ENCODE measurements at regions not wholly inside any gene's neighbourhood (a gene's known extent, or its start where the extent isn't known, plus 50 kb on each side); places are given as distances from the start of the nearest gene placed in this dataset.

GRCh38 chr10:3241967-3242650 is 69.5 kb upstream of the PITRM1 start:
- no peak overlapping the region for H3K4me3 ChIP-seq (ENCODE audit: low read depth, low read length)
- no peak for TF ChIP-seq CTCF (IDR thresholded peaks at IDR 0.05; ENCODE audit: low read depth, low read length)
- TF ChIP-seq, protein P1, sequence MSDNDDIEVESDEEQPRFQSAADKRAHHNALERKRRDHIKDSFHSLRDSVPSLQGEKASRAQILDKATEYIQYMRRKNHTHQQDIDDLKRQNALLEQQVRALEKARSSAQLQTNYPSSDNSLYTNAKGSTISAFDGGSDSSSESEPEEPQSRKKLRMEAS (IDR thresholded peaks at IDR 0.05; ENCODE audit: low read depth, low read length): no peak
- DNase-seq (ENCODE audit: low read depth): no peak

DNA sequence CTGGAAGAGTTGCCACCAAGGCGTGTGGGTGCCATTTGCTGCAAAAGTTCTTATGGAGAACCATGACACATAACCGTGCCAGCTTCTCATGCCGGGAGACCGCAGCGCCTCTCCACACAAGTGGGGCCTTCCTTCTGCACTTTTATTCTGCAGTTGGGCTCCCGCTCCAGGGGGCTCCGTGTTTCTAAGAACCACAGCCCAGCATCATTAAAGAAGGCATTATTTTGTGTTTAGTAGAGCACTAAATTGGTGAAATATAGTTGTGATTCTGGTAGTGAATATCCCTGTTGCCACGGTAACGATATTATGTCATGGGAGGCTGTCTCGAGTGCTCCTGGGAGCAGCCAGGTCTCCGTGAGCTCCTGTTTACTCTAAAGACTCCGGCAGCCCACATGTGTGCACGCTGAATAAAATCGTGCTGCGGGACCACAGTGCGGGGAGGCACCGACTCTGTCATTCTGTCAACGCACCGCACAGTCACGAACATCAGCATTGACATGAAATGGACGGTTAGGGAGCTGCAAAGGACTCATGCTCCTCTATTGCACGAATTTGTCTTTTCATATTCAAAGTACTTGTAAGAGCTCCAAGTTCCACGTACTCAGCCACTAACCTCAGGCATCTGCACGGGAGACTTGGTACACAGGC is 68.8 kb upstream of the PITRM1 start:
- no peak for DNase-seq (ENCODE audit: low read depth)
- no peak overlapping the region for H3K4me3 ChIP-seq (ENCODE audit: low read depth, low read length)
- TF ChIP-seq POLR2A (IDR thresholded peaks at IDR 0.05; ENCODE audit: extremely low read depth, insufficient read length) (no peak), MYC (IDR thresholded peaks at IDR 0.05; ENCODE audit: low read depth, low read length) (no peak), CTCF (IDR thresholded peaks at IDR 0.05; ENCODE audit: low read depth, low read length) (no peak)
- TF ChIP-seq, protein P1 (IDR thresholded peaks at IDR 0.05; ENCODE audit: low read depth, low read length): no peak

DNA sequence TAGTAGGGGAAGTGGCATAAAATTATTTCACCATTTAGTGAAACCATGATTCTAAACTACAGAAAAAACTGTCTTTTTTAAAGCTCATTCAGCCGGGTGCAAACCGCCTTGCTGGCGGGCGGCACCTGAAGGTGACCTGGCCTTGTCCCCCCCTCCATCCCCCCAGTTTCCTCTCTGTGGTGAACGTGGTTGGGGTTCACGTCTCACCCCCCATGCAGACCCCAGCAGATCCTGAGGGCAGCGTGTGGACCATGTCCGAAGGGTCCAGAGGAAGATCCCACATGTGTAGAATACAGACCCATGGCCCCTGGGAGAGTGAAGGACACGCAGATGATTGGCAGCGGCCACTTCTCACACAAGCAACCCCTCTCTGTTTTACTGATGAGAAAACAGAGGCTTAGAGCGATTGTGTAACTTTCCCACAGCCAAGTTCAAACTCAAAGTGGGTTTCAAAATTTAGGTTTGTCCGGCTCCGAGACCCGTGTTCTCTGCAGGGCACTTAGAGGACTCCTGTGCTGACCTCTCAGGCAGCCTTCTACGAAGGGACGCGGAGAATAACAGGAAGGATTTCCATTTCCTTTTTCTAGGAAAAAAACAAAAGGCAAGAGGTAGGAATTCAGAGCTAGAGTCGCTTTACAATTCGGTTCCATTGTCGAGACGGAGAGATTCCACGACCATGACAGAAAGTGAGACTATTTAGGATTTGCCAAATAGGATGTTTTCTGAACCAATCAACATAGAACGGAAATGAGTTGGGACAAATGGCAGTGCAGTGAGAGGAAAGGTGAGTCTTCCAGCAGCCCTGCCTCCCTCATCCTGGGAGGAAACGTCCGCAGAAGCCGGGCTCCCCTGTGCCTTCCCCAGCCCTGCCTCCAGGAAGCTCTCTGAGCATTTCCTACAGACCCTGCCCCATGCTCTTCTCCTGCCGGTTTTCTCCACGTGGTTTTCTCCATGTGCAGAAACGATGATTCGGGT is 67.6 kb upstream of the PITRM1 start:
- H3K4me3 ChIP-seq (ENCODE audit: low read depth, low read length): no peak overlapping the region
- TF ChIP-seq CTCF (IDR thresholded peaks at IDR 0.05; ENCODE audit: low read depth, low read length): no peak
- no peak for TF ChIP-seq POLR2A (IDR thresholded peaks at IDR 0.05; ENCODE audit: extremely low read depth, insufficient read length)
- no peak for TF ChIP-seq MYC (IDR thresholded peaks at IDR 0.05; ENCODE audit: low read depth, low read length)
- TF ChIP-seq, protein P1 (IDR thresholded peaks at IDR 0.05; ENCODE audit: low read depth, low read length): no peak
- DNase-seq (ENCODE audit: low read depth): no peak

- no peak for TF ChIP-seq POLR2A (IDR thresholded peaks at IDR 0.05; ENCODE audit: extremely low read depth, insufficient read length)
- peak; percentile 40; the same call in 1 of the 2 replicates for TF ChIP-seq MYC (IDR thresholded peaks at IDR 0.05; ENCODE audit: low read depth, low read length)
- TF ChIP-seq, protein P1 (IDR thresholded peaks at IDR 0.05; ENCODE audit: low read depth, low read length): 0 out of 2 replicates have a peak, but pooled peaks have one; percentile 27
- no peak for TF ChIP-seq CTCF (IDR thresholded peaks at IDR 0.05; ENCODE audit: low read depth, low read length)
- no peak overlapping the region for H3K4me3 ChIP-seq (ENCODE audit: low read depth, low read length)
- peak; percentile 58 for DNase-seq (ENCODE audit: low read depth)
Observed at GRCh38 chr10:3239066-3239919, 66.7 kb upstream of the PITRM1 start.
